WTC11 (cell line): ENCODE measurements at regions not wholly inside any gene's neighbourhood (a gene's known extent, or its start where the extent isn't known, plus 50 kb on each side); places are given as distances from the start of the nearest gene placed in this dataset.

ENCODE experiments used
- ATAC-seq: fragments of 200-7000 bp; cut with Tn5 transposase; 2 replicates; pipeline ENCODE4 v1.10.0; 2021; ENCODE audit warnings: mild to moderate bottlenecking, moderate library complexity
- CTCF ChIA-PET: fragments of 300-600 bp; sonication (Branson Sonifier 250); formaldehyde crosslinking; loops from one replicate; lab custom pipeline; 2021; ENCODE audit warnings: antibody characterized with exemption; lab: Charles Lee
- POLR2A ChIA-PET: fragments of 350-600 bp; sonication (Branson Sonifier 250); formaldehyde crosslinking; loops from one replicate; lab custom pipeline; 2021; ENCODE audit warnings: antibody characterized with exemption; lab: Charles Lee
- DNase-seq: peaks from one replicate; pipeline ENCODE4 v3.0.0; 2021; ENCODE audit warnings: low spot score
- H3K27ac Mint-ChIP-seq: 2 replicates; pipeline ENCODE4 v1.8.0; 2021; ENCODE audit warnings: mixed read lengths
- H3K27me3 Mint-ChIP-seq: 2 replicates; pipeline ENCODE4 v1.8.0; 2021; ENCODE audit warnings: low read depth, mild to moderate bottlenecking, moderate library complexity, mixed read lengths
- H3K36me3 Mint-ChIP-seq: 2 replicates; pipeline ENCODE4 v1.8.0; 2021; ENCODE audit warnings: mixed read lengths
- H3K4me1 Mint-ChIP-seq: 2 replicates; pipeline ENCODE4 v1.8.0; 2022; ENCODE audit warnings: mixed read lengths
- H3K4me3 Mint-ChIP-seq: 2 replicates; pipeline ENCODE4 v1.8.0; 2021; ENCODE audit warnings: mild to moderate bottlenecking, moderate library complexity, mixed read lengths
- H3K9me3 Mint-ChIP-seq: 2 replicates; pipeline ENCODE4 v1.8.0; 2021; ENCODE audit warnings: mixed read lengths
- ATF2 ChIP-seq: sonication (generic); formaldehyde crosslinking; IDR thresholded peaks from 2 replicates; pipeline ENCODE4 v1.8.1; 2022; ENCODE audit warnings: low read depth, missing genetic modification reagents, borderline replicate concordance
- CTCF ChIP-seq: fragments of 200-600 bp; IDR thresholded peaks from 2 replicates; pipeline ENCODE4 v1.8.0; 2022; ENCODE audit warnings: antibody characterized with exemption
- ERG ChIP-seq: fragments of 250-450 bp; sonication (Bioruptor Pico); IDR thresholded peaks from 2 replicates; pipeline ENCODE4 v1.8.0; 2021; ENCODE audit warnings: mild to moderate bottlenecking
- GRHL2 ChIP-seq: fragments of 250-450 bp; sonication (Bioruptor Pico); IDR thresholded peaks from 2 replicates; pipeline ENCODE4 v1.8.0; 2022; ENCODE audit warnings: mild to moderate bottlenecking, moderate library complexity; ENCODE audit not compliant: insufficient replicate concordance, severe bottlenecking
- IRF2 ChIP-seq: sonication (generic); formaldehyde crosslinking; IDR thresholded peaks from 2 replicates; pipeline ENCODE4 v1.8.0; 2022; ENCODE audit warnings: low read depth, missing genetic modification reagents, borderline replicate concordance
- JAZF1 ChIP-seq: fragments of 250-450 bp; sonication (Bioruptor Pico); IDR thresholded peaks from 2 replicates; pipeline ENCODE4 v1.9.0; 2021; ENCODE audit warnings: moderate library complexity, mild to moderate bottlenecking, inconsistent platforms
- NR3C1 ChIP-seq: sonication (generic); formaldehyde crosslinking; conservative IDR thresholded peaks from 2 replicates; pipeline ENCODE4 v1.8.1; 2023; ENCODE audit warnings: low read depth, mild to moderate bottlenecking, missing genetic modification reagents
- RORB ChIP-seq: fragments of 250-450 bp; sonication (Bioruptor Pico); IDR thresholded peaks from 2 replicates; pipeline ENCODE4 v1.9.0; 2021; ENCODE audit warnings: mild to moderate bottlenecking
- SOX15 ChIP-seq: fragments of 250-450 bp; sonication (Bioruptor Pico); IDR thresholded peaks from 2 replicates; pipeline ENCODE4 v1.9.0; 2021; ENCODE audit warnings: mild to moderate bottlenecking
- TEAD4 ChIP-seq: sonication (generic); formaldehyde crosslinking; IDR thresholded peaks from 2 replicates; pipeline ENCODE4 v1.8.0; 2022; ENCODE audit warnings: mild to moderate bottlenecking, missing genetic modification reagents
- ZNF121 ChIP-seq: sonication (generic); formaldehyde crosslinking; IDR thresholded peaks from 2 replicates; pipeline ENCODE4 v1.8.0; 2023; ENCODE audit warnings: missing genetic modification reagents
- ZNF219 ChIP-seq: sonication (generic); formaldehyde crosslinking; IDR thresholded peaks from 2 replicates; pipeline ENCODE4 v1.8.0; 2023; ENCODE audit warnings: missing genetic modification reagents, mild to moderate bottlenecking, borderline replicate concordance
- ZNF396 ChIP-seq: fragments of 250-450 bp; sonication (Bioruptor Pico); IDR thresholded peaks from 2 replicates; pipeline ENCODE4 v1.8.0; 2021; ENCODE audit warnings: mild to moderate bottlenecking, moderate library complexity, borderline replicate concordance
- ZNF532 ChIP-seq: fragments of 250-450 bp; sonication (Bioruptor Pico); IDR thresholded peaks from 2 replicates; pipeline ENCODE4 v1.9.0; 2021; ENCODE audit warnings: mild to moderate bottlenecking, borderline replicate concordance
- ZSCAN18 ChIP-seq: fragments of 250-450 bp; sonication (Bioruptor Pico); IDR thresholded peaks from 2 replicates; pipeline ENCODE4 v2.1.2; 2022; ENCODE audit warnings: mild to moderate bottlenecking, moderate library complexity
- TF ChIP-seq, protein P1 (sequence below): sonication (generic); formaldehyde crosslinking; IDR thresholded peaks from 2 replicates; pipeline ENCODE4 v1.8.1; 2023; ENCODE audit warnings: mild to moderate bottlenecking, missing genetic modification reagents
- TF ChIP-seq, protein P2 (sequence below): sonication (generic); formaldehyde crosslinking; IDR thresholded peaks from 2 replicates; pipeline ENCODE4 v1.8.1; 2022; ENCODE audit warnings: low read depth, mild to moderate bottlenecking, moderate library complexity, missing genetic modification reagents, borderline replicate concordance
- TF ChIP-seq, protein P3 (sequence below): fragments of 250-450 bp; sonication (Bioruptor Pico); IDR thresholded peaks from 2 replicates; pipeline ENCODE4 v1.9.0; 2021; ENCODE audit warnings: mild to moderate bottlenecking
- TF ChIP-seq, protein P4 (sequence below): sonication (generic); formaldehyde crosslinking; IDR thresholded peaks from 2 replicates; pipeline ENCODE4 v1.8.0; 2023; ENCODE audit warnings: missing genetic modification reagents, mild to moderate bottlenecking, borderline replicate concordance

DNA sequence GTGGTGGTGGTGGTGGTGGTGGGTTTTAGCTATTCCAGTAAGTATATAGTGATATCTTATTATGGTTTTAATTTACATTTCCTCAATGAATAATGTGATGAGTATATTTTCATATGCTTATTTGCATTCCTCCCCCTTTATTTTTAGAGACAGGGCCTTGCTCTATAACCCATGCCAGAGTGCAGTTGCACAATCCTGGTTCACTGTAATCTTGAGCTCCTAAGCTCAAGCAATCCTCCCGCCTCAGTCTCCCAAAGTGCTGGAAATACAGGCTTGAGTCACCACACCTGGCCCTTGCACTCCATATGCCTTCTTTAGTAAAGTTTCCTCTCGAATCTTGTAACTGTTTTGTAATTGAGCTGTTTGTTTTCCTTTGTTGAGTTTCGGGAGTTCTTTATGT, 577.7 kb upstream of the AUTS2 start:
- ChIA-PET CTCF (no interaction called here), POLR2A (no interaction called here)
- peaks cover 26% of the 10 kb centered on the region for H3K9me3 Mint-ChIP-seq
- DNase-seq (no peak), ATAC-seq (no peak)
- H3K27ac Mint-ChIP-seq = no peak overlapping the region
- peaks cover 5% of the 10 kb centered on the region for H3K4me1 Mint-ChIP-seq
- peaks cover 12% of the 10 kb centered on the region for H3K36me3 Mint-ChIP-seq
- no peaks in the 10 kb centered on the region; the same call in 1 of the 2 replicates for H3K27me3 Mint-ChIP-seq
- H3K4me3 Mint-ChIP-seq = no peak overlapping the region
- TF ChIP-seq IRF2 (no peak), ZNF532 (no peak), TEAD4 (no peak), JAZF1 (CRISPR knock-in tag) (no peak), ZNF219 (CRISPR knock-in tag) (no peak), ZNF396 (CRISPR knock-in tag) (no peak), RORB (CRISPR knock-in tag) (no peak), NR3C1 (CRISPR knock-in tag) (no peak), ERG (no peak), ZSCAN18 (CRISPR knock-in tag) (no peak), ZNF121 (no peak), ATF2 (CRISPR knock-in tag) (no peak), SOX15 (CRISPR knock-in tag) (no peak), GRHL2 (no peak), CTCF (no peak)
- TF ChIP-seq, protein P1, sequence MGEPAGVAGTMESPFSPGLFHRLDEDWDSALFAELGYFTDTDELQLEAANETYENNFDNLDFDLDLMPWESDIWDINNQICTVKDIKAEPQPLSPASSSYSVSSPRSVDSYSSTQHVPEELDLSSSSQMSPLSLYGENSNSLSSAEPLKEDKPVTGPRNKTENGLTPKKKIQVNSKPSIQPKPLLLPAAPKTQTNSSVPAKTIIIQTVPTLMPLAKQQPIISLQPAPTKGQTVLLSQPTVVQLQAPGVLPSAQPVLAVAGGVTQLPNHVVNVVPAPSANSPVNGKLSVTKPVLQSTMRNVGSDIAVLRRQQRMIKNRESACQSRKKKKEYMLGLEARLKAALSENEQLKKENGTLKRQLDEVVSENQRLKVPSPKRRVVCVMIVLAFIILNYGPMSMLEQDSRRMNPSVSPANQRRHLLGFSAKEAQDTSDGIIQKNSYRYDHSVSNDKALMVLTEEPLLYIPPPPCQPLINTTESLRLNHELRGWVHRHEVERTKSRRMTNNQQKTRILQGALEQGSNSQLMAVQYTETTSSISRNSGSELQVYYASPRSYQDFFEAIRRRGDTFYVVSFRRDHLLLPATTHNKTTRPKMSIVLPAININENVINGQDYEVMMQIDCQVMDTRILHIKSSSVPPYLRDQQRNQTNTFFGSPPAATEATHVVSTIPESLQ = no peak
- TF ChIP-seq, protein P2, sequence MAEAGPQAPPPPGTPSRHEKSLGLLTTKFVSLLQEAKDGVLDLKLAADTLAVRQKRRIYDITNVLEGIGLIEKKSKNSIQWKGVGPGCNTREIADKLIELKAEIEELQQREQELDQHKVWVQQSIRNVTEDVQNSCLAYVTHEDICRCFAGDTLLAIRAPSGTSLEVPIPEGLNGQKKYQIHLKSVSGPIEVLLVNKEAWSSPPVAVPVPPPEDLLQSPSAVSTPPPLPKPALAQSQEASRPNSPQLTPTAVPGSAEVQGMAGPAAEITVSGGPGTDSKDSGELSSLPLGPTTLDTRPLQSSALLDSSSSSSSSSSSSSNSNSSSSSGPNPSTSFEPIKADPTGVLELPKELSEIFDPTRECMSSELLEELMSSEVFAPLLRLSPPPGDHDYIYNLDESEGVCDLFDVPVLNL (CRISPR knock-in tag) = no peak
- TF ChIP-seq, protein P3, sequence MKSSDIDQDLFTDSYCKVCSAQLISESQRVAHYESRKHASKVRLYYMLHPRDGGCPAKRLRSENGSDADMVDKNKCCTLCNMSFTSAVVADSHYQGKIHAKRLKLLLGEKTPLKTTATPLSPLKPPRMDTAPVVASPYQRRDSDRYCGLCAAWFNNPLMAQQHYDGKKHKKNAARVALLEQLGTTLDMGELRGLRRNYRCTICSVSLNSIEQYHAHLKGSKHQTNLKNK (CRISPR knock-in tag) = no peak
- TF ChIP-seq, protein P4, sequence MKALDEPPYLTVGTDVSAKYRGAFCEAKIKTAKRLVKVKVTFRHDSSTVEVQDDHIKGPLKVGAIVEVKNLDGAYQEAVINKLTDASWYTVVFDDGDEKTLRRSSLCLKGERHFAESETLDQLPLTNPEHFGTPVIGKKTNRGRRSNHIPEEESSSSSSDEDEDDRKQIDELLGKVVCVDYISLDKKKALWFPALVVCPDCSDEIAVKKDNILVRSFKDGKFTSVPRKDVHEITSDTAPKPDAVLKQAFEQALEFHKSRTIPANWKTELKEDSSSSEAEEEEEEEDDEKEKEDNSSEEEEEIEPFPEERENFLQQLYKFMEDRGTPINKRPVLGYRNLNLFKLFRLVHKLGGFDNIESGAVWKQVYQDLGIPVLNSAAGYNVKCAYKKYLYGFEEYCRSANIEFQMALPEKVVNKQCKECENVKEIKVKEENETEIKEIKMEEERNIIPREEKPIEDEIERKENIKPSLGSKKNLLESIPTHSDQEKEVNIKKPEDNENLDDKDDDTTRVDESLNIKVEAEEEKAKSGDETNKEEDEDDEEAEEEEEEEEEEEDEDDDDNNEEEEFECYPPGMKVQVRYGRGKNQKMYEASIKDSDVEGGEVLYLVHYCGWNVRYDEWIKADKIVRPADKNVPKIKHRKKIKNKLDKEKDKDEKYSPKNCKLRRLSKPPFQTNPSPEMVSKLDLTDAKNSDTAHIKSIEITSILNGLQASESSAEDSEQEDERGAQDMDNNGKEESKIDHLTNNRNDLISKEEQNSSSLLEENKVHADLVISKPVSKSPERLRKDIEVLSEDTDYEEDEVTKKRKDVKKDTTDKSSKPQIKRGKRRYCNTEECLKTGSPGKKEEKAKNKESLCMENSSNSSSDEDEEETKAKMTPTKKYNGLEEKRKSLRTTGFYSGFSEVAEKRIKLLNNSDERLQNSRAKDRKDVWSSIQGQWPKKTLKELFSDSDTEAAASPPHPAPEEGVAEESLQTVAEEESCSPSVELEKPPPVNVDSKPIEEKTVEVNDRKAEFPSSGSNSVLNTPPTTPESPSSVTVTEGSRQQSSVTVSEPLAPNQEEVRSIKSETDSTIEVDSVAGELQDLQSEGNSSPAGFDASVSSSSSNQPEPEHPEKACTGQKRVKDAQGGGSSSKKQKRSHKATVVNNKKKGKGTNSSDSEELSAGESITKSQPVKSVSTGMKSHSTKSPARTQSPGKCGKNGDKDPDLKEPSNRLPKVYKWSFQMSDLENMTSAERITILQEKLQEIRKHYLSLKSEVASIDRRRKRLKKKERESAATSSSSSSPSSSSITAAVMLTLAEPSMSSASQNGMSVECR = no peak
